K562 (cell line): ENCODE measurements at regions not wholly inside any gene's neighbourhood (a gene's known extent, or its start where the extent isn't known, plus 50 kb on each side); places are given as distances from the start of the nearest gene placed in this dataset.

Experiments
- FOXJ3 ChIP-seq: sonication (generic); formaldehyde crosslinking; IDR thresholded peaks from 2 replicates; pipeline ENCODE4 v1.4.0; 2020; ENCODE audit warnings: mild to moderate bottlenecking, missing genetic modification reagents
- PCBP1 ChIP-seq: fragments of 200-400 bp; formaldehyde crosslinking; IDR thresholded peaks from 2 replicates; pipeline ENCODE4 v1.6.1; 2018; ENCODE audit warnings: mild to moderate bottlenecking, low read depth, low read length; ENCODE audit not compliant: poor library complexity, severe bottlenecking
- ZBTB8A ChIP-seq: fragments of 450-650 bp; IDR thresholded peaks from 2 replicates; pipeline ENCODE4 v1.6.1; 2018; ENCODE audit warnings: mild to moderate bottlenecking, moderate library complexity; ENCODE audit not compliant: partially characterized antibody
- ZNF644 ChIP-seq: fragments of 200-800 bp; sonication (Bioruptor generic); IDR thresholded peaks from 2 replicates; pipeline ENCODE4 v1.6.1; 2016; ENCODE audit warnings: low read depth, missing genetic modification characterization, missing compliant biosample characterization
- ZNF79 ChIP-seq: fragments of 250-450 bp; sonication (Bioruptor Pico); IDR thresholded peaks from 2 replicates; pipeline ENCODE4 v1.4.0; 2020; ENCODE audit warnings: low read depth, mild to moderate bottlenecking, moderate library complexity
- TF ChIP-seq, protein P1 (sequence below): sonication (generic); IDR thresholded peaks from 2 replicates; pipeline ENCODE4 v1.6.1; 2016
- TF ChIP-seq, protein P2 (sequence below): sonication (generic); formaldehyde crosslinking; IDR thresholded peaks from 2 replicates; pipeline ENCODE4 v1.8.0; 2022; ENCODE audit warnings: mild to moderate bottlenecking, low read depth, missing genetic modification reagents
- TF ChIP-seq, protein P3 (sequence below): fragments of 450-650 bp; conservative IDR thresholded peaks from 2 replicates; pipeline ENCODE4 v1.6.1; 2016; ENCODE audit warnings: missing genetic modification characterization, low read depth, mild to moderate bottlenecking, control low read depth, missing compliant biosample characterization
- TF ChIP-seq, protein P4 (sequence below), 2 experiments: fragments of 450-650 bp; formaldehyde crosslinking in 1 of 2; IDR thresholded peaks; 2 replicates each; pipeline versions ENCODE4 v1.4.0 to v1.6.1; 2014 to 2020; ENCODE audit warnings: mild to moderate bottlenecking in 2 of 2, borderline replicate concordance in 1 of 2, low read depth in 1 of 2

DNA sequence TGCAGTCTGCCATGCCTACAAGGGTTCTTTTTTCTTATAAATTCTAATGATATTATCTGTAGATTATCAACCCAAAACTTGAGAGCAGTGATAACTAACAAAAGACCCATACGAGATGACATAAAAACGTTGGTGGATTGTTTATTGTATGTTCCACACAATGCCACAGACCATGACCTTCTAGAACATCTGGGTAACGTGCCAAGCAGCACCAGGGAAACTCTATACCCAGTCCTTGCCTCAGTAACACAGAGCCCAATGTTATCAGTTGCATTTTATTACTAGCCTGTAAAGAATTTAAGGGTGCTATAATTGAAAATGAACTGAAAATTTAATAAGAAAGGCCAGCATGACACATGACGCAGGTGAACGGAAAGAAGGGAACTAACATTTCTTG, 99.1 kb upstream of the UGP2 start:
- TF ChIP-seq, protein P1, sequence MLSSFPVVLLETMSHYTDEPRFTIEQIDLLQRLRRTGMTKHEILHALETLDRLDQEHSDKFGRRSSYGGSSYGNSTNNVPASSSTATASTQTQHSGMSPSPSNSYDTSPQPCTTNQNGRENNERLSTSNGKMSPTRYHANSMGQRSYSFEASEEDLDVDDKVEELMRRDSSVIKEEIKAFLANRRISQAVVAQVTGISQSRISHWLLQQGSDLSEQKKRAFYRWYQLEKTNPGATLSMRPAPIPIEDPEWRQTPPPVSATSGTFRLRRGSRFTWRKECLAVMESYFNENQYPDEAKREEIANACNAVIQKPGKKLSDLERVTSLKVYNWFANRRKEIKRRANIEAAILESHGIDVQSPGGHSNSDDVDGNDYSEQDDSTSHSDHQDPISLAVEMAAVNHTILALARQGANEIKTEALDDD: no peak
- no peak for TF ChIP-seq ZNF79
- TF ChIP-seq FOXJ3 (CRISPR knock-in tag): no peak
- no peak for TF ChIP-seq PCBP1
- TF ChIP-seq, protein P2, sequence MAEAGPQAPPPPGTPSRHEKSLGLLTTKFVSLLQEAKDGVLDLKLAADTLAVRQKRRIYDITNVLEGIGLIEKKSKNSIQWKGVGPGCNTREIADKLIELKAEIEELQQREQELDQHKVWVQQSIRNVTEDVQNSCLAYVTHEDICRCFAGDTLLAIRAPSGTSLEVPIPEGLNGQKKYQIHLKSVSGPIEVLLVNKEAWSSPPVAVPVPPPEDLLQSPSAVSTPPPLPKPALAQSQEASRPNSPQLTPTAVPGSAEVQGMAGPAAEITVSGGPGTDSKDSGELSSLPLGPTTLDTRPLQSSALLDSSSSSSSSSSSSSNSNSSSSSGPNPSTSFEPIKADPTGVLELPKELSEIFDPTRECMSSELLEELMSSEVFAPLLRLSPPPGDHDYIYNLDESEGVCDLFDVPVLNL (CRISPR knock-in tag): no peak
- no peak for TF ChIP-seq ZBTB8A
- TF ChIP-seq, protein P3, sequence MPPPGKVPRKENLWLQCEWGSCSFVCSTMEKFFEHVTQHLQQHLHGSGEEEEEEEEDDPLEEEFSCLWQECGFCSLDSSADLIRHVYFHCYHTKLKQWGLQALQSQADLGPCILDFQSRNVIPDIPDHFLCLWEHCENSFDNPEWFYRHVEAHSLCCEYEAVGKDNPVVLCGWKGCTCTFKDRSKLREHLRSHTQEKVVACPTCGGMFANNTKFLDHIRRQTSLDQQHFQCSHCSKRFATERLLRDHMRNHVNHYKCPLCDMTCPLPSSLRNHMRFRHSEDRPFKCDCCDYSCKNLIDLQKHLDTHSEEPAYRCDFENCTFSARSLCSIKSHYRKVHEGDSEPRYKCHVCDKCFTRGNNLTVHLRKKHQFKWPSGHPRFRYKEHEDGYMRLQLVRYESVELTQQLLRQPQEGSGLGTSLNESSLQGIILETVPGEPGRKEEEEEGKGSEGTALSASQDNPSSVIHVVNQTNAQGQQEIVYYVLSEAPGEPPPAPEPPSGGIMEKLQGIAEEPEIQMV (tag): no peak
- no peak for TF ChIP-seq ZNF644
- TF ChIP-seq, protein P4, sequence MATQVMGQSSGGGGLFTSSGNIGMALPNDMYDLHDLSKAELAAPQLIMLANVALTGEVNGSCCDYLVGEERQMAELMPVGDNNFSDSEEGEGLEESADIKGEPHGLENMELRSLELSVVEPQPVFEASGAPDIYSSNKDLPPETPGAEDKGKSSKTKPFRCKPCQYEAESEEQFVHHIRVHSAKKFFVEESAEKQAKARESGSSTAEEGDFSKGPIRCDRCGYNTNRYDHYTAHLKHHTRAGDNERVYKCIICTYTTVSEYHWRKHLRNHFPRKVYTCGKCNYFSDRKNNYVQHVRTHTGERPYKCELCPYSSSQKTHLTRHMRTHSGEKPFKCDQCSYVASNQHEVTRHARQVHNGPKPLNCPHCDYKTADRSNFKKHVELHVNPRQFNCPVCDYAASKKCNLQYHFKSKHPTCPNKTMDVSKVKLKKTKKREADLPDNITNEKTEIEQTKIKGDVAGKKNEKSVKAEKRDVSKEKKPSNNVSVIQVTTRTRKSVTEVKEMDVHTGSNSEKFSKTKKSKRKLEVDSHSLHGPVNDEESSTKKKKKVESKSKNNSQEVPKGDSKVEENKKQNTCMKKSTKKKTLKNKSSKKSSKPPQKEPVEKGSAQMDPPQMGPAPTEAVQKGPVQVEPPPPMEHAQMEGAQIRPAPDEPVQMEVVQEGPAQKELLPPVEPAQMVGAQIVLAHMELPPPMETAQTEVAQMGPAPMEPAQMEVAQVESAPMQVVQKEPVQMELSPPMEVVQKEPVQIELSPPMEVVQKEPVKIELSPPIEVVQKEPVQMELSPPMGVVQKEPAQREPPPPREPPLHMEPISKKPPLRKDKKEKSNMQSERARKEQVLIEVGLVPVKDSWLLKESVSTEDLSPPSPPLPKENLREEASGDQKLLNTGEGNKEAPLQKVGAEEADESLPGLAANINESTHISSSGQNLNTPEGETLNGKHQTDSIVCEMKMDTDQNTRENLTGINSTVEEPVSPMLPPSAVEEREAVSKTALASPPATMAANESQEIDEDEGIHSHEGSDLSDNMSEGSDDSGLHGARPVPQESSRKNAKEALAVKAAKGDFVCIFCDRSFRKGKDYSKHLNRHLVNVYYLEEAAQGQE (IDR thresholded peaks at IDR 0.05; ENCODE audit: borderline replicate concordance): no peak
- TF ChIP-seq, protein P4 (CRISPR knock-in tag; IDR thresholded peaks at IDR 0.05; ENCODE audit: low read depth): no peak
